ENCODE measurements at regions not wholly inside any gene's neighbourhood (a gene's known extent, or its start where the extent isn't known, plus 50 kb on each side); places are given as distances from the start of the nearest gene placed in this dataset.

DNA sequence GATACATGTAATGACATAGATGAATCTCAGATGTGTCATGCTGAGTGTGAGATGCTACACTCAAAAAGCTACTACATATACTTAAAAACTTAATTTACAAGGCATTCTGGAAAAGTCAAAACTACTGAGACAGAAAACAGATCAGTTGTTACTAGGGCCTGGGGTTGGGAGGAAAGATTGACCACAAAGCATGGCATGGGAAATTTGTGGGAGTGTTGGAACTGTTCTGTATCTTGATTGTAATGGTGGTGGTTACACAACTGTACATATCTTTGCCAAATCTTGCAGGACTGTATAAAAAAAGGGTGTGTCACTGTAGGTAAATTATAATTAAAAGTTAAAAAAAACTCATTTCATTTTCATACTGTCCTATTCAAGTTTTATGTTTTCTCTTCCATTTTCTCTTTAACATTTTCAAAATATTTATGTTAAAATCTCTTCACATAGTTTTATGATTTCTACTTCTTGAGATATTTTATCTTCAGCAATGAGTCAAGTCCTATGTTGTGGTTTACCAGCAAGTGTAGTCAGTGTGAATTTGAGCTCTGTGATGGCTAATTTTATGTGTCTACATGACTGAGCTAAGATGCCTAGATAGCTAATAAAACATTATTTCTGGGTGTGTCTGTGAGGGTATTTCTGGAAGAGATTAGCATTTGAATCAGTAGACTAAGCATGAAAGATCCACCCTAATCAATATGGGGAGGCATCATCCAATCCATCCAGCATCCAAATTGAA, 58.6 kb upstream of the VRK2 start:
- no peak for DNase-seq

DNA sequence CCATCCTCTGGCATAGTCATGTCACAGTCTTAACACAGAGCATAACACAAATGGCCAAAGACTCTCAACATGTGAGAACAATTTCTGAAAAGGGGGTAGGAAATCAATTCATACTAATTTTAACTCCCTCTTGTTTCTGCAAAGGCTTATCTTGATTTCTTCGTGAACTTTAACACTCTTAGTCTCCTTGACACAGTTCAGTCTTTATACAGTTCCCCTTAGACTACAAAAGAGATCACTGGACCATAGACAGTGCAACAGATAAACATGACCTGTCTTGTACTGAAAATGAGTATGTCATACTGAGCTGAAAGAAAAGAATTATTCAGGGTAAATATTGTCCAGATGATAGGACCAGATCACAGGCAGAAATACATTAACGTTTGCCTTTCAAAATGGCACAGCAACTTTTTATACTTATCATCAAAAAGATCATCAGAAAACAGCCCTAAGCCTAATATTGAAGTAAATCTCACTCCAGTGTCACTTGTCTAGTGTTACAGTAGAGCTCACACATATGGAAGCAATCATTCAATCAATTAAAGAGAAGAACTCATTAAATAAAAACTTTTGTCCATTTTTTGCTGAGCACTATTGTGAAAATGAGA, 56.4 kb upstream of the VRK2 start:
- no peak for DNase-seq
